IMR-90 (cell line): ENCODE measurements at regions not wholly inside any gene's neighbourhood (a gene's known extent, or its start where the extent isn't known, plus 50 kb on each side); places are given as distances from the start of the nearest gene placed in this dataset.

Source experiments
- ATAC-seq: fragments of 200-7000 bp; cut with Tn5 transposase; 2 replicates; pipeline ENCODE4 v1.9.1; 2020; ENCODE audit warnings: low read depth, mild to moderate bottlenecking, moderate library complexity
- BruUV-seq: library from RNA; stranded (reverse); fragments of 400-500 nt; replicated peaks from 2 replicates; lab custom pipeline; 2021; lab: Mats Ljungman, UMichigan
- CTCF ChIA-PET: fragments of 300-600 bp; formaldehyde crosslinking; extraction: SDS; loops from one replicate; lab custom pipeline; 2021; ENCODE audit warnings: antibody characterized with exemption; lab: Yijun Ruan, JAX
- POLR2A ChIA-PET: fragments of 300-600 bp; sonication (Branson Sonifier 250); formaldehyde crosslinking; loops from one replicate; lab custom pipeline; 2022; ENCODE audit warnings: antibody characterized with exemption; ENCODE audit not compliant: unreplicated experiment; lab: Charles Lee
- DNase-seq: peaks from one replicate; pipeline ENCODE4 v3.0.0; 2013
- H2AFZ ChIP-seq: replicated peaks from 2 replicates; pipeline ENCODE3; 2013; ENCODE audit warnings: low read length, mild to moderate bottlenecking; ENCODE audit not compliant: poor library complexity
- H2AK5ac ChIP-seq: 2 replicates; pipeline ENCODE4 v1.6.1; 2013; ENCODE audit warnings: low read depth, low read length, inconsistent platforms
- H2AK9ac ChIP-seq: replicated peaks from 2 replicates; pipeline ENCODE3; 2013; ENCODE audit warnings: mild to moderate bottlenecking, low read depth, low read length, moderate library complexity; ENCODE audit not compliant: poor library complexity
- H2BK120ac ChIP-seq: 2 replicates; pipeline ENCODE4 v1.6.1; 2013; ENCODE audit warnings: low read depth, low read length, inconsistent platforms
- H2BK15ac ChIP-seq: 3 replicates; pipeline ENCODE4 v1.6.1; 2013; ENCODE audit warnings: low read depth, low read length, inconsistent platforms
- H2BK20ac ChIP-seq: 2 replicates; pipeline ENCODE4 v1.6.1; 2013; ENCODE audit warnings: low read depth, mild to moderate bottlenecking, inconsistent platforms, low read length, moderate library complexity
- H2BK5ac ChIP-seq: 2 replicates; pipeline ENCODE4 v1.6.1; 2013; ENCODE audit warnings: mild to moderate bottlenecking, low read depth, low read length, inconsistent platforms; ENCODE audit not compliant: poor library complexity, severe bottlenecking
- H3K14ac ChIP-seq: replicated peaks from 2 replicates; pipeline ENCODE4 v1.6.1; 2013; ENCODE audit warnings: low read depth, low read length, inconsistent platforms
- H3K18ac ChIP-seq: 2 replicates; pipeline ENCODE4 v1.6.1; 2013; ENCODE audit warnings: low read depth, low read length, control low read depth
- H3K23ac ChIP-seq: 2 replicates; pipeline ENCODE4 v1.6.1; 2013; ENCODE audit warnings: low read depth, low read length, inconsistent platforms
- H3K27ac ChIP-seq: 2 replicates; pipeline ENCODE4 v1.5.1; 2013; ENCODE audit warnings: mild to moderate bottlenecking, control low read depth, low read length; ENCODE audit not compliant: insufficient read depth
- H3K27me3 ChIP-seq: 2 replicates; pipeline ENCODE4 v1.6.1; 2013; ENCODE audit warnings: low read length; ENCODE audit not compliant: control insufficient read depth, insufficient read depth
- H3K36me3 ChIP-seq: 2 replicates; pipeline ENCODE4 v1.6.1; 2013; ENCODE audit warnings: low read length, mixed read lengths; ENCODE audit not compliant: control insufficient read depth, insufficient read depth
- H3K4ac ChIP-seq: 2 replicates; pipeline ENCODE4 v1.6.1; 2013; ENCODE audit warnings: low read depth, low read length, inconsistent platforms
- H3K4me1 ChIP-seq: 2 replicates; pipeline ENCODE4 v1.6.1; 2013; ENCODE audit warnings: low read length, mixed read lengths; ENCODE audit not compliant: control insufficient read depth, insufficient read depth
- H3K4me2 ChIP-seq: 2 replicates; pipeline ENCODE4 v1.6.1; 2013; ENCODE audit warnings: low read depth, mild to moderate bottlenecking, control low read depth, low read length, moderate library complexity
- H3K4me3 ChIP-seq: 2 replicates; pipeline ENCODE4 v1.5.1; 2013; ENCODE audit warnings: low read depth, mild to moderate bottlenecking, control low read depth, low read length, moderate library complexity; ENCODE audit not compliant: insufficient read depth
- H3K56ac ChIP-seq: 2 replicates; pipeline ENCODE4 v1.6.1; 2013; ENCODE audit warnings: low read length, inconsistent platforms; ENCODE audit not compliant: insufficient read depth; ENCODE audit errors: extremely low read depth
- H3K79me1 ChIP-seq, 2 experiments: 2 replicates each; pipeline ENCODE4 v1.6.1; 2013; ENCODE audit warnings: low read length in 2 of 2, inconsistent platforms in 1 of 2, low read depth in 1 of 2
- H3K9ac ChIP-seq: 2 replicates; pipeline ENCODE4 v1.6.1; 2013; ENCODE audit warnings: low read depth, low read length, control low read depth
- H3K9me1 ChIP-seq: 2 replicates; pipeline ENCODE4 v1.6.1; 2013; ENCODE audit warnings: low read length, inconsistent platforms; ENCODE audit not compliant: insufficient read depth
- H3K9me3 ChIP-seq: 2 replicates; pipeline ENCODE4 v1.6.1; 2013; ENCODE audit warnings: low read length; ENCODE audit not compliant: control insufficient read depth, insufficient read depth
- H4K20me1 ChIP-seq: 2 replicates; pipeline ENCODE4 v1.6.1; 2013; ENCODE audit warnings: low read length, inconsistent platforms; ENCODE audit not compliant: insufficient read depth
- H4K5ac ChIP-seq: 2 replicates; pipeline ENCODE4 v1.6.1; 2013; ENCODE audit warnings: mild to moderate bottlenecking, low read depth, low read length, control low read depth
- H4K8ac ChIP-seq, 2 experiments: 2 replicates each; pipeline ENCODE4 v1.6.1; 2013; ENCODE audit warnings: low read depth in 2 of 2, low read length in 2 of 2, control low read depth in 1 of 2, inconsistent platforms in 1 of 2
- H4K91ac ChIP-seq: 2 replicates; pipeline ENCODE4 v1.6.1; 2013; ENCODE audit warnings: low read depth, low read length, inconsistent platforms; ENCODE audit not compliant: insufficient read depth
- CEBPB ChIP-seq: IDR thresholded peaks from 2 replicates; pipeline ENCODE4 v1.6.1; 2012; ENCODE audit warnings: low read depth, low read length, improper control_type of control experiment
- CHD1 ChIP-seq: IDR thresholded peaks from 2 replicates; pipeline ENCODE4 v1.6.1; 2012; ENCODE audit warnings: low read depth, low read length, improper control_type of control experiment
- CTCF ChIP-seq: conservative IDR thresholded peaks from 2 replicates; pipeline ENCODE4 v1.5.1; 2012; ENCODE audit warnings: mild to moderate bottlenecking, low read depth, low read length, improper control_type of control experiment
- ELK1 ChIP-seq: fragments of 150-350 bp; IDR thresholded peaks from 2 replicates; pipeline ENCODE4 v1.6.1; 2016; ENCODE audit warnings: low read depth, mild to moderate bottlenecking, low read length, moderate library complexity, borderline replicate concordance
- MAFK ChIP-seq: IDR thresholded peaks from 2 replicates; pipeline ENCODE4 v1.6.1; 2012; ENCODE audit warnings: low read depth, low read length, improper control_type of control experiment
- MXI1 ChIP-seq: IDR thresholded peaks from 2 replicates; pipeline ENCODE4 v1.6.1; 2012; ENCODE audit warnings: low read depth, mild to moderate bottlenecking, low read length, moderate library complexity, borderline replicate concordance
- NFE2L2 ChIP-seq: fragments of 150-350 bp; IDR thresholded peaks from 2 replicates; pipeline ENCODE4 v1.6.1; 2016; ENCODE audit warnings: low read depth, mild to moderate bottlenecking, low read length
- RCOR1 ChIP-seq: IDR thresholded peaks from 2 replicates; pipeline ENCODE4 v1.6.1; 2012; ENCODE audit warnings: mild to moderate bottlenecking, low read length, improper control_type of control experiment; ENCODE audit not compliant: insufficient replicate concordance
- SMC3 ChIP-seq: fragments of 150-350 bp; IDR thresholded peaks from 2 replicates; pipeline ENCODE4 v1.6.1; 2016; ENCODE audit warnings: low read depth, mild to moderate bottlenecking, antibody characterized with exemption, low read length, moderate library complexity
- WGBS, 2 experiments: methylation state at CpG; one replicate each; pipeline versions ENCODE4 v1.1.5 to v1.1.7; 2013; ENCODE audit warnings: missing lambda C conversion rate in 2 of 2; ENCODE audit not compliant: insufficient read length in 1 of 2; ENCODE audit errors: extremely low coverage in 2 of 2; 5-methylcytosine and 5-hydroxymethylcytosine counted together
- dilution Hi-C: fragments of 300-500 bp; cut with HindIII; formaldehyde crosslinking; loops from one replicate; pipeline ENCODE4 v1.14.3; 2018; ENCODE audit warnings: low sequenced_read_pairs; ENCODE audit not compliant: unreplicated experiment
- in situ Hi-C: fragments of 300-500 bp; cut with MboI; formaldehyde crosslinking; loops from 3 replicates; pipeline ENCODE4 v1.14.3; 2019; ENCODE audit warnings: low sequenced_read_pairs, inconsistent platforms, mixed read lengths
- intact Hi-C: fragments of 100-400 bp; cut with micrococcal nuclease; formaldehyde crosslinking; loops from 2 replicates; pipeline ENCODE4 v1.10.0; 2022

GRCh38 chr18:46222710-46223360, 118.7 kb downstream of the HAUS1 start:
- H3K4ac ChIP-seq: no peak overlapping the region

More at GRCh38 chr18:46222710-46223360, 118.7 kb downstream of the HAUS1 start:
- H2AK9ac ChIP-seq: no peak overlapping the region
- H3K4me3 ChIP-seq: no peak overlapping the region
- no peak overlapping the region for H2BK120ac ChIP-seq
- no peak overlapping the region for H3K56ac ChIP-seq
- TF ChIP-seq CHD1 (no peak), CEBPB (no peak), ELK1 (no peak), SMC3 (no peak), NFE2L2 (no peak), MXI1 (no peak), MAFK (no peak), RCOR1 (no peak), CTCF (no peak)
- dilution Hi-C loops (no loop called here), in situ Hi-C loops (no loop called here), intact Hi-C loops (no loop called here)
- ChIA-PET POLR2A (no interaction called here), CTCF (no interaction called here)
- H2BK20ac ChIP-seq: no peak overlapping the region
- H2BK5ac ChIP-seq: no peak overlapping the region
- no peak overlapping the region for H4K8ac ChIP-seq
- ATAC-seq: no peak
- H4K91ac ChIP-seq: no peak overlapping the region
- H2AFZ ChIP-seq: no peak overlapping the region
- H2BK15ac ChIP-seq: no peak overlapping the region
- no peak overlapping the region for H4K5ac ChIP-seq
- peaks cover 23 to 65% of the 10 kb centered on the region in 2 experiments for H3K79me1 ChIP-seq
- peaks cover 3% of the 10 kb centered on the region; the same call in 1 of the 2 replicates for H3K9me1 ChIP-seq
- no peak overlapping the region for H2AK5ac ChIP-seq
- no peak overlapping the region for H3K18ac ChIP-seq
- H3K9me3 ChIP-seq: no peaks in the 10 kb centered on the region
- DNase-seq: no peak
- H3K4me1 ChIP-seq: peaks cover 6% of the 10 kb centered on the region
- BruUV-seq: no TSS peak
- H3K14ac ChIP-seq: no peak overlapping the region
- H3K23ac ChIP-seq: no peak overlapping the region
- H3K9ac ChIP-seq: no peak overlapping the region
- no peaks in the 10 kb centered on the region; the same call in 1 of the 2 replicates for H3K36me3 ChIP-seq
- H3K27ac ChIP-seq: no peak overlapping the region
- no peaks in the 10 kb centered on the region for H3K27me3 ChIP-seq
- no peak overlapping the region for H3K4me2 ChIP-seq
- WGBS, 2 experiments: no CpG with 5 or more reads among the region's 8 CpGs
- H4K20me1 ChIP-seq: peaks cover 5% of the 10 kb centered on the region; the same call in 1 of the 2 replicates
